Neural progenitor cell (in vitro differentiated cells): ENCODE measurements at regions not wholly inside any gene's neighbourhood (a gene's known extent, or its start where the extent isn't known, plus 50 kb on each side); places are given as distances from the start of the nearest gene placed in this dataset. TPM values are rescaled to one million over a fixed set of nuclear protein-coding genes. Genes with fewer than 3 reads are reported as not detected.

Experiments
- DNase-seq: peaks from one replicate; pipeline ENCODE4 v3.0.0-alpha.2; 2016; ENCODE audit warnings: low spot score
- H2AFZ ChIP-seq: fragments of 200-600 bp; sonication (generic); replicated peaks from 2 replicates; pipeline ENCODE4 v1.6.1; 2016; ENCODE audit warnings: antibody characterized with exemption
- H3F3A ChIP-seq: fragments of 200-600 bp; sonication (generic); 2 replicates; pipeline ENCODE4 v1.6.1; 2016; ENCODE audit warnings: antibody characterized with exemption, low read depth
- H3K27ac ChIP-seq: fragments of 200-600 bp; sonication (generic); 2 replicates; pipeline ENCODE4 v1.5.1; 2016; ENCODE audit warnings: mild to moderate bottlenecking
- H3K27me3 ChIP-seq: fragments of 200-600 bp; sonication (generic); 2 replicates; pipeline ENCODE4 v1.6.1; 2016; ENCODE audit warnings: mild to moderate bottlenecking, moderate library complexity
- H3K36me3 ChIP-seq: fragments of 200-600 bp; sonication (generic); 2 replicates; pipeline ENCODE4 v1.5.1; 2016
- H3K4me1 ChIP-seq: fragments of 200-600 bp; sonication (generic); 2 replicates; pipeline ENCODE4 v1.6.1; 2016; ENCODE audit warnings: mixed run types
- H3K4me2 ChIP-seq: fragments of 200-600 bp; sonication (generic); 2 replicates; pipeline ENCODE4 v1.6.1; 2016
- H3K4me3 ChIP-seq: fragments of 200-600 bp; sonication (generic); 2 replicates; pipeline ENCODE4 v1.5.1; 2016
- H3K79me2 ChIP-seq: fragments of 200-600 bp; sonication (generic); 2 replicates; pipeline ENCODE4 v1.6.1; 2016; ENCODE audit warnings: low read depth
- H3K9ac ChIP-seq: fragments of 200-600 bp; sonication (generic); 2 replicates; pipeline ENCODE4 v1.6.1; 2016
- H3K9me3 ChIP-seq: fragments of 200-600 bp; sonication (generic); 2 replicates; pipeline ENCODE4 v1.5.1; 2016; ENCODE audit warnings: low read depth
- H4K20me1 ChIP-seq: fragments of 200-600 bp; sonication (generic); 2 replicates; pipeline ENCODE4 v1.6.1; 2016; ENCODE audit warnings: low read depth
- H3K27ac Mint-ChIP-seq: 3 replicates; pipeline ENCODE4 v1.8.0; 2021; ENCODE audit warnings: mixed read lengths
- H3K27me3 Mint-ChIP-seq: 2 replicates; pipeline ENCODE4 v1.8.0; 2022; ENCODE audit warnings: low read depth, mild to moderate bottlenecking, inconsistent platforms, moderate library complexity, mixed read lengths; ENCODE audit not compliant: insufficient read depth
- H3K36me3 Mint-ChIP-seq: 3 replicates; pipeline ENCODE4 v1.8.0; 2021; ENCODE audit warnings: mixed read lengths
- H3K4me1 Mint-ChIP-seq: 3 replicates; pipeline ENCODE4 v1.8.0; 2021; ENCODE audit warnings: mixed read lengths
- H3K4me3 Mint-ChIP-seq: 3 replicates; pipeline ENCODE4 v1.8.0; 2021; ENCODE audit warnings: mild to moderate bottlenecking, moderate library complexity, mixed read lengths
- H3K9me3 Mint-ChIP-seq: 3 replicates; pipeline ENCODE4 v1.8.0; 2020; ENCODE audit warnings: mixed read lengths
- microRNA-seq: library from miRNA; unstranded; fragments of <30 nt; microRNA quantifications from one replicate; pipeline ENCODE4, GENCODE V29; 2016
- small RNA-seq: library from RNA; depleted of rRNA; stranded (forward); fragments of <200 nt; gene quantifications from one replicate; pipeline ENCODE3, GENCODE V24; 2015
- TF ChIP-seq, protein P1 (sequence below): fragments of 200-600 bp; sonication (generic); IDR thresholded peaks from 2 replicates; pipeline ENCODE4 v1.5.1; 2017; ENCODE audit warnings: antibody characterized with exemption, mild to moderate bottlenecking

DNA sequence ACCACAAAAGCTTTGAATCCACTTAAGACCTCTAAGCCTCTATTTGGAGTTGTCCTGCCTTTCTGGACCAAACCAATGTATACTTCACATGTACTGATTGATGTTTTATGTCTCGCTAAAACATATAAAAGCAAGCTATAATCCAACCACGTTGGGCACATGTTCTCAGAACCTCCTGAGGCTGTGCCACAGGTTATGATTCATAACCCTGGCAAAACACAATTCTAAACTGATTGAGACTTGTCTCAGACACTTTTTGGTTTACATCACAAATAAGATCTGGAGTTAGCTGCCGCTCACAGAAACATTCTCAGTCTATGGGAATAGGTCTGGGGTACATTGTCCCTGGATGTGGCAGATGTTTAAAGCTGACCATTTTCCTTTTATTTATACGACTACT is 53.4 kb upstream of the EPHA6 start:
- Mint-ChIP-seq H3K27me3 (no peaks in the 10 kb centered on the region), H3K9me3 (peaks cover 10% of the 10 kb centered on the region), H3K4me3 (no peak overlapping the region), H3K4me1 (peaks cover 8% of the 10 kb centered on the region), H3K27ac (no peak overlapping the region), H3K36me3 (no peaks in the 10 kb centered on the region)
- no peak for DNase-seq
- Histone ChIP-seq H3K4me1 (peaks cover 13% of the 10 kb centered on the region), H3K9ac (no peak overlapping the region), H3K4me2 (no peak overlapping the region), H3K27ac (no peak overlapping the region), H2AFZ (no peak overlapping the region), H3K4me3 (no peak overlapping the region), H3K9me3 (no peaks in the 10 kb centered on the region), H3F3A (no peaks in the 10 kb centered on the region), H3K27me3 (no peaks in the 10 kb centered on the region), H4K20me1 (no peaks in the 10 kb centered on the region), H3K36me3 (no peaks in the 10 kb centered on the region), H3K79me2 (no peaks in the 10 kb centered on the region)
- TF ChIP-seq, protein P1, sequence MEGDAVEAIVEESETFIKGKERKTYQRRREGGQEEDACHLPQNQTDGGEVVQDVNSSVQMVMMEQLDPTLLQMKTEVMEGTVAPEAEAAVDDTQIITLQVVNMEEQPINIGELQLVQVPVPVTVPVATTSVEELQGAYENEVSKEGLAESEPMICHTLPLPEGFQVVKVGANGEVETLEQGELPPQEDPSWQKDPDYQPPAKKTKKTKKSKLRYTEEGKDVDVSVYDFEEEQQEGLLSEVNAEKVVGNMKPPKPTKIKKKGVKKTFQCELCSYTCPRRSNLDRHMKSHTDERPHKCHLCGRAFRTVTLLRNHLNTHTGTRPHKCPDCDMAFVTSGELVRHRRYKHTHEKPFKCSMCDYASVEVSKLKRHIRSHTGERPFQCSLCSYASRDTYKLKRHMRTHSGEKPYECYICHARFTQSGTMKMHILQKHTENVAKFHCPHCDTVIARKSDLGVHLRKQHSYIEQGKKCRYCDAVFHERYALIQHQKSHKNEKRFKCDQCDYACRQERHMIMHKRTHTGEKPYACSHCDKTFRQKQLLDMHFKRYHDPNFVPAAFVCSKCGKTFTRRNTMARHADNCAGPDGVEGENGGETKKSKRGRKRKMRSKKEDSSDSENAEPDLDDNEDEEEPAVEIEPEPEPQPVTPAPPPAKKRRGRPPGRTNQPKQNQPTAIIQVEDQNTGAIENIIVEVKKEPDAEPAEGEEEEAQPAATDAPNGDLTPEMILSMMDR, result no peak

Small RNA genes lying in the stretch of these regions (microRNA-seq; reads per million reads assigned to microRNA genes)
- not detected for gene MIR8060

Small RNA genes lying in the stretch of these regions (small RNA-seq; reads per million reads assigned to genes)
- not detected for gene MIR8060
- gene RNU6-1094P, result not detected
